22Rv1 (cell line): ENCODE measurements at regions not wholly inside any gene's neighbourhood (a gene's known extent, or its start where the extent isn't known, plus 50 kb on each side); places are given as distances from the start of the nearest gene placed in this dataset.

Experiments
- ZFX ChIP-seq: fragments of 450-650 bp; IDR thresholded peaks from 2 replicates; pipeline ENCODE4 v1.6.1; 2017; ENCODE audit warnings: antibody characterized with exemption, borderline replicate concordance
- TF ChIP-seq, protein P1 (sequence below): fragments of 450-650 bp; IDR thresholded peaks from 2 replicates; pipeline ENCODE4 v1.5.1; 2017; ENCODE audit warnings: mild to moderate bottlenecking

DNA sequence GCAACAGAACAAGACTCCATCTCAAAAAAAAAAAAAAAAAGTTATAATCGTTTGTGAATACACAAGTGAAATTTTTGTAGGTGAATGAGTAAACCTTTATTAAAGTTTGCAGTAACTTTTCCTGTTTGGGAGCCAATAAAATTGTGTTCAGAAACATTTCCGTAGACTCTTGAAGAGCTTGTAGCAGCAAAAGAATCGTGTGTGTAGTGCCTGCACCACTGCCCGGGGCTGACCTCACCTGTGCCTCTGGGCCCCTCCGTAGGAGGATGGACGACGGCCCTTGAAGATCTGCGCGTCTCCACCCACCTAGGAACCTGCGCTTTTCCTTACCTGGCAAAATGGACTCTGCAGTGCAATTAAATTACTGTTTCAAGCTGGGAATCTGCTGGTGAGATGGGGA is 366.0 kb downstream of the THBS2 start:
- TF ChIP-seq, protein P1, sequence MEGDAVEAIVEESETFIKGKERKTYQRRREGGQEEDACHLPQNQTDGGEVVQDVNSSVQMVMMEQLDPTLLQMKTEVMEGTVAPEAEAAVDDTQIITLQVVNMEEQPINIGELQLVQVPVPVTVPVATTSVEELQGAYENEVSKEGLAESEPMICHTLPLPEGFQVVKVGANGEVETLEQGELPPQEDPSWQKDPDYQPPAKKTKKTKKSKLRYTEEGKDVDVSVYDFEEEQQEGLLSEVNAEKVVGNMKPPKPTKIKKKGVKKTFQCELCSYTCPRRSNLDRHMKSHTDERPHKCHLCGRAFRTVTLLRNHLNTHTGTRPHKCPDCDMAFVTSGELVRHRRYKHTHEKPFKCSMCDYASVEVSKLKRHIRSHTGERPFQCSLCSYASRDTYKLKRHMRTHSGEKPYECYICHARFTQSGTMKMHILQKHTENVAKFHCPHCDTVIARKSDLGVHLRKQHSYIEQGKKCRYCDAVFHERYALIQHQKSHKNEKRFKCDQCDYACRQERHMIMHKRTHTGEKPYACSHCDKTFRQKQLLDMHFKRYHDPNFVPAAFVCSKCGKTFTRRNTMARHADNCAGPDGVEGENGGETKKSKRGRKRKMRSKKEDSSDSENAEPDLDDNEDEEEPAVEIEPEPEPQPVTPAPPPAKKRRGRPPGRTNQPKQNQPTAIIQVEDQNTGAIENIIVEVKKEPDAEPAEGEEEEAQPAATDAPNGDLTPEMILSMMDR, result no peak
- TF ChIP-seq ZFX, result no peak
